ENCODE measurements at regions not wholly inside any gene's neighbourhood (a gene's known extent, or its start where the extent isn't known, plus 50 kb on each side); places are given as distances from the start of the nearest gene placed in this dataset.
"Not testable (repeated sequence)": the region's sequence is repeated elsewhere in the genome, so short reads cannot be mapped to it uniquely, and the experiment has no call there.

DNA sequence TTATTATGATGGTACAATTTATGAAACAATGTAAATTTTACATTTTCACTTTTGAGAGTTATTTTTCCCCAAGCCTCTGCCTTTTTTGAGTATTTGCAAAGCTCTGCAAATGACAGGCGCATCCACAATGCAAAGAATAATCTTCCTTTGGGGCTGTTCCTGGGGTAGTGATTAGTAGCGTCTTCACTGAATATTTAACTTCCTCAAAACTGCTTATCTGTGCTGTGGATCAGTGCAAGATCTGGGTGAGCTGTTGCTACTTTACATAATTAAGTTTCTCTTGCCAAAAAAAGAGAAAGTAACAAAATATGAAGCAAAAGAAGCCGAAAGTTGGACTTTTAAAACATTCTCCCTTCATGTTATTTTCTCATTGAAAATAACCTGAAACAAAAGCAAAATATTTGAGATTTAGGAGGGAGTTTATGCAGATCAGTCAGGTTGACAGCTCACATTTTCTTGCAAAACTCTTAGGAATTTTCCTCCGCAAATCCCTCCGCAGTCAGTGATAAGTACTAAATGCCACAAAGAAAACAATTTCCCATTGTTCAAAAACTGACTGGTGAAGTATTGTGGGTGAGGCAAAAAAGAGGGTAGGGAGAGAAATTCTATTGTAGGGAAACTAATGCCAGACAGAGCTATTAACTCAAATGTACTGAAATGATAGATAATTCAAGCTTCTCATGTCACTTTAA lies 276.4 kb upstream of the B3GALT2 start:
- peak; percentile 19 for DNase-seq

DNA sequence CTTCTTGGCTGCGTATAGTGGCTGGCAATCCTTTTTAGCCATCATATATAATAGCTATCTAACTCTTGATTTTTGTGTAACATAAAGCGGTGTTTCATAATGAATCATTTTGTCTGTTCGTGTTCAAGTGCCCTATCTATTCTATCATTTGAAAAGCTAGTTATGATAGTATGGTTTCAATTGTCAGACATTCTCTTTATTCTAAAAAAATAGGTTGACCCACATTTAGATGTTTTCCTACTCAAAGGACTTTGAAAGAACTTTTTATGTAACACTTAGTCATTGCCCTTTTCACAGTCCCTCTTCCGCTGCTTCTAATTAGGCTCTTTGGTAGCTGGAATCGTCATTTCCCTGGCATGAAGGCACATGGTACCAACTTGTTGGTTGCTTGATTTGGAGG lies 272.2 kb upstream of the B3GALT2 start:
- peak; percentile 3 for DNase-seq

DNA sequence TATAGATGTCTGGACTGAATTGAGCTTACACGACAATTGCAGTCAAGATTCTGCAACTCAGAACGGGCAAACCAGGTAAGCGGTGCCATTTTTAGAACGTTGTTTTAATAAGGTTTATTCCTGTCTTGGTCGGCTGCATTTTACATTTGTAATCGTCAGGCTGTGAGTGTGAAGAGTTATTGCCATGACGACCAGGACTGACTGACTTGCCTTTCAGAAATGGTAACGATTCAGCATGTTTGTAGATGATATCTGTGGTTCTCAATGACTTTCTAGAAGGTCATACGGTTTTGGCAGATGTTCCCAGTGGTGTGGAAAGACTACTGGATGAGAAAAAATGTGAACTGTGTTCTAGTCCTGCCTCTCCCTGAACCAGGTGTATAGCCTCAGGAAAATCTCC lies 271.3 kb upstream of the B3GALT2 start:
- peak; percentile 8 for DNase-seq

DNA sequence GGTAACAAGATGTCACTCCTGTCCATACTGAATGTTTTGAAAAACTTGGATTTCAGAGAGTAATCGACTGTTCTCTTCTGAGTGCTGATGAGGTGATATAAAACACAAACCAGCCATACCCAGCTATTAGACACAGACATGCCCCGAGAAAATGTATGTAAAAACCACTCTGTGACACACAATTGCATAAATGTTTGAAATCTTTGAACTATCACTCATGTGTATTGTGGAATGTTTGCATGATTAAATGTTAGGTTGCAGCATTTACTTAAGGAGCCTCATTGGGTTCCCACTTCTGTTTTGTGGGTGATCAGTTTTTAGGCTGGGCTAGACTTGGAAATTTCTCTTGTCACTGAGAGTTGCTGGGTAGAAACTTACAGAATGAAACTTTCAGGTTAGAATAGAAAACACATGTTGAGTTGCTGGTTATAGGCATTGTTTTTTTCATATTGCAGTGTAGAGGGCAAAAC lies 270.4 kb upstream of the B3GALT2 start:
- DNase-seq, result peak; percentile 44

DNA sequence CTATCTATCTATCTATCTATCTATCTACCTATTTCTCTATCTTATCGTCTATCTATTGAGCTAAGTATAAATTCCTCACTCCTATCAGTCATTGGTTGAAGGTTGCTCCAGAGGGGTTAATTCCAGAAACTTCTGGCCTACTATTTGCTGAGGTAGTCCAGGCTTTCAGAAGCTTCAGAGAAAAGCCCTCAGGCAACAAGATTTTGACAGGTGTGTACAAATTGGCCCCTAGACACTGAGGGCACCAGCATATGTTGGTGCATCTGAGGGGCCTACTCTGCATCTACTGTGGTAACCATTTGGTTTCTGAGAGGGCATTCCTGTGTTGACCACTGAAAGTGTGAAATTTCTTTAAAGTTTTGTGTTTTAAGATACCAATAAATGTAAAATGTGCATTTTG lies 265.2 kb upstream of the B3GALT2 start:
- DNase-seq, result no peak

DNA sequence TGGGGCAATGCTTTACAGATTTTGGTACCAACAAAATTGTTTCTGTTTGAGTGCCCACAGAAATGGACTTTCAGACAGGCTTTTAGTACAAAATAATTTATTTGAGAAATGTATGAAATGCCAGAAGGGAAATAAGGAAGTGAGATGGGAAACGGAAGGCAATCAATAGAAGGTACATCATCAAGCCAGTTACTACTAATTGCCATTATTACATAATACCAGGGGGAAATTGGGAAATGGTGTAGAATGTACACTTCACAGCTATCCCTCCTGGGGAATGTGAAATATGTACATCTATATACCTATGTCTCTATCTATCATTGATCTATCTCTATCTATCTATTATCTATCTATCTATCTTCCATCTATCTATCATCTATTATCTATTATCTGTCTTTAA lies 264.6 kb upstream of the B3GALT2 start:
- DNase-seq, result no peak

DNA sequence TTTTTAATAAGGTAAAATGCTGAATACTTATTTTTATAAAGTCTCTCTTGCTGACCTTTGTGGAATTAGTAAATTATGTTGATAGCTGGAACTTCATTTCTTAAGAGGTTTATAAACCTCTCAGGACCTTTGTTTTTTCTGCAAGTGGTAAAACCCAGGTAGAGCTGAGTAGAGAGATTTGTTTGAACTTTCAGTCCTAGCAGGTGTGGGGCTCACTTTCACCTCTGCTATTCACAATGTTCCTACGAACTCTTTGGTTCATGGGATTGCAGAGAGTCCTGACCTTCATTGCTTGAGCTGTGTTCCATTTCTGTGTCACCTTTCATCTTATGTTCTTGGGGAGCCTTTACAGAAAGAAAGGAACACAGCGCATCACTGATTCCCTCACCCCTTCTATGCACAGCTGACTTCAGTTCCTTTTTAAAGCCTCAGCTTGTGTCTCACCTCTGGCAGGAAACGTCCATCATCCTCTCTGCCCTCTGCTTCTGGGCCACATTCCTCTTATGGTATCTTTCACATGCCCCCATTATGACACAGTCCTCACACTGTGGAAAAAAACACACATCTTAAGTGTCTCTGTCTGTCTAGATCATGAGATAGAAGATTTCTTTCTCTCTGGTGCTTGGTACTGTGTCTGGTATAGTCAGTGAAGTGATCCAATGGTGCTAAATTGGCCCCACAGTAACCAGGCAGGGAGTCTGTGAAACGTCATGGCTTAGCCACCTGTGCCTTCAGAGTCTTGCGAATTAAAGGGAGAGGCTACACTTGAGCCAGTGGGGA lies 262.5 kb upstream of the B3GALT2 start:
- no peak for DNase-seq

DNA sequence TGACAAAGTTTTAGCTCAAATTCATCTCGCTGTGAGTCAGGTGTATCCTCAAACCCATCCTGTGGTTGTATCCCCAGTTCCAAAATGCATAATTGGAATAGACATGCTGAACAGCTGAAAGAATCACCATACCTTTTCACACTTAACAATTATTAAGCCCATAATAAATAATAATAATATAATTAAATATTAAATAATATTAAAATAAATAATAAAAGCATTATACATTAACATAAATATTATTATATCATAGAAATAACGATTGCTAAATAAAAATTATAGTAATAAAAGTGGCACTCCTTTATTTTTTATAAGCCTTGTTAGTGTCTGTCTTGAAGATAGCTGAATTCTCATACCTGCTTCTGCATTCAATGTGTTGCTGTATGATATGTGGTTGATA lies 257.5 kb upstream of the B3GALT2 start:
- no peak for DNase-seq

DNA sequence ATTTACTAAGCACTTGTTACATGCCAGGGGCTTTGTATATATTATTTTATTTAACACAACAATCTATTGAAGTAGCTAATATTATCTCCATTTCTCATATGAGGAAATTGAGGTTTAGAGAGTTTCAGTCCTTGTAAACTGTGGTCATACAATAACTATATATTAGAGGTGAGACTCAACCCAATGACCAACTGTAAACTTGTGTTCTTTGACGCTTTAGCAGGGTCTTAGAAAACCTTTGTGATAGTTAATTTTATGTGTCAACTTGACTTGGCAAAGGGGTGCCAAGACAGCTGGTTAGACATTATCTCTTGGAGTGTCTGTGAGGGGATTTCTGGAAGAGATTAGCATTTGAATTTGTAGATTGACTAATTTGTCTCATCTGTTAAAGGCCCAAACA lies 252.4 kb upstream of the B3GALT2 start:
- no peak for DNase-seq

DNA sequence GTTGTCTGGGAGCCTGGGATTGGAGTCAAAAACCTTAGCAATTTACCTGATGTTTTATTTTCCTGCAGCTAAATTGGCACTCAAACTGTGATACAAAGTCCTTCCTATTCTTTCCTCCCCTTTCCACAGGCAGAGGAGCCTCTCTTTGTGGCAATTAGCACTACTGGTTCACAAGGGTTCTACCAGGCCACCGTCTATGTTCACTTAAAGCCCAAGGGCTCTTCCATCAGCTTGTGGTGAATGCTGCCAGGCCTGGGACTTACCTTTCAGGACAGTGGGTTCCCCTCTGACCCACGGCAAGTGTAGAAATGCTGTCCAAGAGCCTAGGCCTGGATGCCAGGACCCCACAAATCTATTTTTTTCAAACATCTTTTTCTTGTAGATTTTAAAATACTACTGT lies 251.9 kb upstream of the B3GALT2 start:
- DNase-seq, result no peak

DNA sequence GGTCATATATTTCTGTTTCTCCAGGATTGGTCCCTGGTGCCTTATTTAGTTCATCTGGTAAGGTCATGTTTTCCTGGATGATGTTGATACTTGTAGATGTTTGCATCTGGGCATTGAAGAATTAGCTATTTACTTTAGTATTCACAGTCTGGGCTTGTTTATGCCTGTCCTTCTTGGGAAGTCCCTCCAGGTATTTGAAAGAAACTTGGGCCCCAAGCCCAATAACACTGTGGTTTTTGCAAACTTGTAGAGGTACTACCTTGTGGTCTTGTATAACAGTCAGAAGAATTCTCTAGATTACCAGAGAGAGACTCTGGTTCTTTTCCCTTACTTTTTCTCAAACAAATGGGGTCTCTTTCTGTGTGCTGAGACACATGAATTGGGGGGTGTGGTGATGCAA lies 251.4 kb upstream of the B3GALT2 start:
- DNase-seq, result no peak

DNA sequence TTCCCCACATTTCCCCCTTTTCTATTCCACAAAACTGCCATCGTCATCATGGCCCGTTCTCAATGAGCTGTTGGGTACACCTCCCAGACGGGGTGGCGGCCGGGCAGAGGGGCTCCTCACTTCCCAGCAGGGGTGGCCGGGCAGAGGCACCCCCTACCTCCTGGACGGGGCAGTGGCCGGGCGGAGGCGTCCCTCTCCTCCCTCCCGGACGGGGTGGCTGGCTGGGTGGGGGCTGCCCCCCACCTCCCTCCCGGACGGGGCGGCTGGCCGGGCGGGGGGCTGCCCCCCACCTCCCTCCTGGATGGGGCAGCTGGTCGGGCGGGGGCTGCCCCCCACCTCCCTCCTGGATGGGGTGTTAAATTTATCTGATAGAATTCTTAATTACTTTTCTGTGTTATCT lies 250.9 kb upstream of the B3GALT2 start:
- not testable (repeated sequence) for DNase-seq

DNA sequence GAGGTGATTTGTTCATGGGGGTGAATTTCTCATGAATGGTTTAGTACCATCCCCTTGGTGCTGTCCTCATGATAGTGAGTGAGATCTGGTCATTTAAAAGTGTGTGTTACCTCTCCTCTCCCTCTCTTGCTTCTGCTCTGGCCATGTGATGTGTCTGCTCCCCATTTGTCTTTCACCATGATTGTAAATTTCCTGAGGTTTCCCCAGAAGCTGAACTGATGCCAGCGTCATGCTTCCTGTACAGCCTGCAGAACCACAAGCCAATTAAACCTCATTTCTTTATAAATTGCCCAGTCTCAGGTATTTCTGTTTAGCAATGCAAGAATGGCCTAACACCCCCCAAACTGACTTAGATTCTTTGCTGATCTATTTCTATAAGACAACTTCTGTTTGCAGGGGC lies 249.4 kb upstream of the B3GALT2 start:
- DNase-seq, result no peak

DNA sequence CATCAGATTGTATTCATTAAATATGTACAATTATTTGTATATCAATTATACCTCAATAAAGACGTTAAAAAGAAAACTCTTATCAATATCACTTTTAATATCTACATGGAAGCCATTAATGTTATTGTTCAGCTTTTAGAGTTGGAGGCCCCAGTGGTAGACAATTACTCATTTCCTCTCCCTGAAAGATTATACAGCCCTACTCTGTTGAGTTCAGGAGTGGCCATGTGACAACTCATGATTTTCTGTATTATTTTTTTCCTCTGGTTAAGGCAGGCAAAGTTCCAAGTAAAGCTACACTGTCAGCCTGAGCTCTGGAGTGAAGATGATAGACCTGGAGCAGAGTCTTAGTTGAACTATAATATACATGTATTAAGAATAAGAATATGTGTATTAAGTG lies 247.9 kb upstream of the B3GALT2 start:
- DNase-seq, result peak; percentile 54

DNA sequence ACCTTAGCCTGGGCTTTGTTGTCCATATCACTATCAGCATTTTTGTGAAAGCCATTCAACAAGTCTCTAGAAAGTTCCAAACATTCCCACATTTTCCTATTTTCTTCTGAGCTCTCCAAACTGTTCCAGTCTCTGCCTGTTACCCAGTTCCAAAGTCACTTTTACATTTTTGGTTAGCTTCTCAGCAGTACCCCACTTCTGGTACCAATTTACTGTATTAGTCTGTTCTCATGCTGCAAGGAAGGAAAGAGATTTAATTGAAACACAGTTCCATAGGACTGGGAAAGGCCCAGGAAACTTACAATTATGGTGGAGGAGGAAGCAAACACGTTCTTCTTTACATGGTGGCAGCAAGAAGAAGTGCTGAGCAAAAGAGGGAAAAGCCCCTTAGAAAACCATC lies 247.2 kb upstream of the B3GALT2 start:
- no peak for DNase-seq

DNA sequence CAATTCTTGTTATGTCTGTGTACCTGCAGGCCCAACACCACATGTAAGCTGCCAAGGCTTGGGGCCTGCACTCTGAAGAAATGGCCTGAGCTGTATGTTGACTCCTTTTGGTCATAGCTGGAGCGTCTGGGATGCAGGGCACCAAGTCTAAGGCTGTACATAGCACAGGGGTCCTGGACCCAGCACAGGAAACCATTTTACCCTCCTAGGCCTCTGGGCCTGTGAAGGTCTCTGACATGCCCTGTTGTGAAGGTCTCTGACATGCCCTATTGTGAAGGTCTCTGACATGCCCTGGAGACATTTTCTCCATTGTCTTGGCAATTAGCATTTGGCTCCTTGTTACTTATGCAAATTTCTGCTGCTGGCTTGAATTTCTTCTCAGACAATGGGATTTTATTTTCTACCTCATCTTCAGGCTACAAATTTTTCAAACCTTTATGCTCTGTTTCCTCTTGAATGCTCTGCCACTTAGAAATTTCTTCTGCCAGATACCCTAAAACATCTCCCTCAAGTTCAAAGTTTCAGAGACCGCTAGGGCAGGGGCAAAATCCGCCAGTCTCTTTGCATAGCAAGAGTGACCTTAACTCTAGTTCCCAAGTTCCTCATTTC lies 246.7 kb upstream of the B3GALT2 start:
- no peak for DNase-seq

DNA sequence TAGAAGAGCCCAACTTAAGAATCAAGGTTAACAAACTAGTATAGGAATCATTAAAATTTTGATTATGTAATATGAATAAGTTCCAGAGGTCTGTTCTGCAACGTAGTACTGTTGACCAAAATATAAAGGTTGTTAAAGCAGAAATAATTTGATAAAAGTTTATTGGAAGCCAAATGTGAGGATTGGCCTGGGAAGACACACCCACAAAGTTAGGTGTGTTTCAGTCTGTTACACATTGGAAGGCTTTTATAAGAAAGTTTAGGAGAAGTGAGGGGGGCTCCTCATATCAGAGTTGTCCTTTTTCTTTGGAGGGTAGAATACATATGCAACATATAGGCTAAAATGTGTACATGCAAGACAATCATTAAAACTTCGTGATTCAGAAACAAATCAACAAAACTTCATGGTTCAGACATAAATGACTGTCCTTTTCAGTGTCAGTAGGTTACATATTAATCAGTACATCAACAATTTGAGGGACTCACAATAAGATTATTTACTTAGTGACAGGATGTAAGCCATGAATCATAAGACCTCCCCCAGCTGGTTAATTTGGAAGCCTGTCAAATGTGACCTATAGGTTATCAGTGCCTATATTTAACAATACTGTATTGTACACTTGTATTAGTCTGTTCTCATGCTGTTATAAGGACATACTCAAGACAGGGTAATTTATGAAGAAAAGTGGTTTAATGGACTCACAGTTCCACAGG lies 245.0 kb upstream of the B3GALT2 start:
- DNase-seq, result no peak

DNA sequence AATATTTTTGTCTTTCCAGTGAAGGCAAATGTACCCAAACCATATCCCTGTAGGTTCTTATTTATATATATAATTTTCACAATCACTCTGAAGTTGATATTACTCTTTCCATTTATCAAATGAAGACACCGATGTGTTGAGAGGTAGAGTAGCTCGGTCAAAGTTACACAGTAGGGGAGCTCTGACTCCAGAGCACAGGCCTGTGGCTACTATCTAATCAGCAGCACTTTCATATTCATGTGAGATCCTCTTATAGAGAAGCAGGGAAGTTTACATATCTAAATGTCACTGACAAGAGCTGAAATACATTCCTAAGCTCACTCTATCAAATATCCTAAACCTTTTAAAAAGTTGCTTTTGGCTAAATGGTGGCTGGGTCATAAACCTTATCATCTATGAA lies 241.1 kb upstream of the B3GALT2 start:
- DNase-seq, result no peak

DNA sequence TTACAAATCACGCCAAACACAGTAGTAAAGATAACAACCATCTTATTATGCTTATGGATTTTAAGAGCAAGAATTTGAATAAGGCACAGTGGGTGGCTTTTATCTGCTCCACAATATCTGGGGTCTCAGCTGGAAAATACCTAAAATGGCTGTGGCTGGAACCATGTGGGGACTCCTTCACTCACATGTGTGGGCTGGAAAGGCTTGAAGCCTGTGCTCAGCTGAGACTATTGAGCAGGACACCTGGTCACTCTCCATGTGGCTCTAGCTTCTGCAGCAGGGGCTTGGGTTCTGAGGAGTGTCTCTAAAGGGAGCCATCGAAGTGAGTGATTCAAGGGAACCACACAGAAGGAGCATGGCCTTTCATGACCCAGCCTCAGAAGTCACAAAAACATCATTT lies 239.6 kb upstream of the B3GALT2 start:
- no peak for DNase-seq

DNA sequence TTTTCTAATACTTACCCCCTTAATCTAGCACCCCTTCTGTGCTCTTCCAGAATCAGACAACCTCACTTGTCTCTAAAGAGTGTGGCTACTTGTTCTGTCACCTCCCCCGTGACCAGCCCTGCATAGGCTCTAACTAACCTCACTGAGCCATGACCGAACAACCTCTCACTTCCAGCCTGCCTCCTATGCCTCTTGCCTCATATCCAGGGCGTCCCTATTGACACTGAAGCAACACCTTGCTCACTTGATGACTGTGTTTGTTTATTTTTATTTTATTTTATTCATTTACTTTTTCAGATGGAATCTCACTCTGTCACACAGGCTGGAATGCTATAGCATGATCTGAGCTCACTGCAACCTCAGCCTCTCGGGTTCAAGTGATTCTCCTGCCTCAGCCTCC lies 235.1 kb upstream of the B3GALT2 start:
- DNase-seq, result no peak

DNA sequence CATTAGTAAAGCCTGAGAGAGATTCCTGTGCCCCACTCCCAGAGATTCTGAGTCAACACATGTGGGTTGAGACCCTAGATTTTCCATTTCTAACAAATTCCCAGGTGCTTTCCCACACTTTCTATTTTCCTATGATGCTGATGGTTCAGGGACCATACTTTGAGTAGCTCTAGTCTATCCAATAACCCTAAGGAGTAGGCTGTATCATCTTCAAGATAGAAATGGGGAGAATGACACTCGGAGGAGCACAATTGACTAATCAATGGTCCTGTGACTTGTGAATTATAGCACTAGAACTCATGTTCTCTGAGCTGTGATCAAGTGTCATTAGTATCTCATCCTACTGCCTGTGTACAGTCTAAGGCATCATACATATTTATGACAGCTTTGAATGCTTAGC lies 232.9 kb upstream of the B3GALT2 start:
- DNase-seq, result no peak

DNA sequence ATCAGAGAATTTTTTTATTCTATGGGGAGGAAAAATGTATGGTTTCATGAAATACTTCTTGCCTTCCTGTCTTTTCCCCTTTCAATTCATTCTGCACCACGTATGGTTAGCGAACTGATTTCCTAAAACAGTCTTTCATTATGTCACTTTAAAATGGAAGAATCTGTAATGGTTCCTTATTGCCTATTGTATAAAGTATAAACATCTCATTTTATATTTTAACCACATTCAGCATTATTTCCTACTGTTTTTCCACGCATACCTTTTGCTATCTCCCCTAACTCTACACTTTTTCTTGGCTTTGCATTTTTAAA lies 232.3 kb upstream of the B3GALT2 start:
- DNase-seq, result no peak

DNA sequence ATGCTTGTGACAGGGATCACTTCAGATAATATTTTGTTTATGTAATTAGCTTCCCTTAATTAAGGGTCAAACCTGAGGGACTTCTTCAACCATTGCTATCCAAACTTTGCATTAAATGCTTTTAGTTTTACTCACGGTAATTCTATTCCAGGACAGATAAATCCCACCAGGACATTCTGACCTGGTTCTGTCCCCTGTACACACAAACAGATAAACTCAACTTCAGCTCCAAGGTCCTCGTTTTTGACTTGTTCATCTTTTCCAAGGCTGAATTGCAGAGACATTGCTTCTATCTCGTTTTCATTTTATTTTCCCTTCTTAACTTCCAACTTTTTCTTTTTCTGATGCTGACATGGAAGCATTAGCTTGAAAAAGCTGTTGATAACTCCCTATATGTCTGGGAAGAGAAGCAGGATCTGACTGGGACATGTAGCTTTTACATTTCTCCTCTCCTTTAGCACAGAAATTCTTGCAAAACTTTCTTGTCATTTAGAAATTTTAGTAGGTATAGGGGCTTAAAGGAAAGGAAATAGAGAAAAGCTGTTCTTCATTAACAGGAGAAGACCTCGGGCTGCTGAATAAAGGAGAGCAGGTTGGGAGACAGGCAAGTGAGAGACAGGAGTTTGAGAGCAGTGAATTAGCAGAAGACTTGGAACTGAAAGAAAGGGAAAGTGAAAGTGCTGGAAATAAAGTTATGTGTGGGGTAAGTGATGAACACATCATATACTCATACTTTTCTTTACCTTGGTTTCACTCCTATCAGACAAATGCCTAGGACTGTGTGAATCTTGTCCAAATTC lies 231.7 kb upstream of the B3GALT2 start:
- peak; percentile 38 for DNase-seq
